ENCODE measurements at regions not wholly inside any gene's neighbourhood (a gene's known extent, or its start where the extent isn't known, plus 50 kb on each side); places are given as distances from the start of the nearest gene placed in this dataset.

DNA sequence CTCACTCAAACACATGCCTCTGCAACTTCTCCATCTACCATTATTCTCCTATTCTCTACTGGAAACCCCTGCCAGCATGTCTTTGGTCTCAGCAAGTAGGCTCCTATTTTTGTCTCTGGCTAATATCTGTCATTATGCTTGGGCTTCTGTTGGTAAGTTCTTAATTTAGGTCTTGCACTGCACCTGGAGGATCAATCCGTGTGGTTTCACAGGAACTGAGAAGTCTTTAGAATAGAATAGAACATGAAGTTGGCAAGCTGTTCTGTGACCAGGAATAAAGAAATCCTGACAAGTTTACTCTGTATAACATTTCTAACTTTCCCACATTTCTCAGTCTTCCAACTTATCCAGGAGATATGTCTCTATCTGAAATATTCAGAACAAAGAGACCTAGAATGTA lies 219.5 kb upstream of the GYPC start:
- Mint-ChIP-seq H3K4me1 (no peaks in the 10 kb centered on the region), H3K9me3 (no peaks in the 10 kb centered on the region), H3K4me3 (no peak overlapping the region), H3K36me3 (ENCODE audit: low read depth) (no peaks in the 10 kb centered on the region), H3K27ac (no peak overlapping the region), H3K27me3 (ENCODE audit: insufficient read depth, low read depth, poor library complexity) (peaks cover 2% of the 10 kb centered on the region)
- no peak for DNase-seq (ENCODE audit: low spot score)
- Histone ChIP-seq H3K36me3 (ENCODE audit: insufficient read depth) (no peaks in the 10 kb centered on the region; the same call in 1 of the 2 replicates), H4K20me1 (replicated peaks; ENCODE audit: insufficient read depth) (no peaks in the 10 kb centered on the region), H3K9me2 (ENCODE audit: insufficient read depth) (no peaks in the 10 kb centered on the region), H3K79me2 (replicated peaks; ENCODE audit: insufficient read depth) (no peaks in the 10 kb centered on the region), H3K27ac (ENCODE audit: low read depth) (no peak overlapping the region), H3K27me3 (ENCODE audit: insufficient read depth) (no peaks in the 10 kb centered on the region), H3K4me3 (no peak overlapping the region), H3K4me2 (no peak overlapping the region), H3F3A (replicated peaks; ENCODE audit: low read depth) (no peaks in the 10 kb centered on the region), H2AFZ (no peak overlapping the region), H3K4me1 (ENCODE audit: insufficient read depth) (no peaks in the 10 kb centered on the region)
- TF ChIP-seq NANOG (IDR thresholded peaks at IDR 0.05; ENCODE audit: borderline replicate concordance), result no peak
- TF ChIP-seq STAT1 (IDR thresholded peaks at IDR 0.05; ENCODE audit: unreplicated experiment), result no peak
- TF ChIP-seq, protein P1, sequence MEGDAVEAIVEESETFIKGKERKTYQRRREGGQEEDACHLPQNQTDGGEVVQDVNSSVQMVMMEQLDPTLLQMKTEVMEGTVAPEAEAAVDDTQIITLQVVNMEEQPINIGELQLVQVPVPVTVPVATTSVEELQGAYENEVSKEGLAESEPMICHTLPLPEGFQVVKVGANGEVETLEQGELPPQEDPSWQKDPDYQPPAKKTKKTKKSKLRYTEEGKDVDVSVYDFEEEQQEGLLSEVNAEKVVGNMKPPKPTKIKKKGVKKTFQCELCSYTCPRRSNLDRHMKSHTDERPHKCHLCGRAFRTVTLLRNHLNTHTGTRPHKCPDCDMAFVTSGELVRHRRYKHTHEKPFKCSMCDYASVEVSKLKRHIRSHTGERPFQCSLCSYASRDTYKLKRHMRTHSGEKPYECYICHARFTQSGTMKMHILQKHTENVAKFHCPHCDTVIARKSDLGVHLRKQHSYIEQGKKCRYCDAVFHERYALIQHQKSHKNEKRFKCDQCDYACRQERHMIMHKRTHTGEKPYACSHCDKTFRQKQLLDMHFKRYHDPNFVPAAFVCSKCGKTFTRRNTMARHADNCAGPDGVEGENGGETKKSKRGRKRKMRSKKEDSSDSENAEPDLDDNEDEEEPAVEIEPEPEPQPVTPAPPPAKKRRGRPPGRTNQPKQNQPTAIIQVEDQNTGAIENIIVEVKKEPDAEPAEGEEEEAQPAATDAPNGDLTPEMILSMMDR (conservative IDR thresholded peaks at IDR 0.05; ENCODE audit: low read depth in 2 of 2), result no peak
- no peak for TF ChIP-seq ETS1 (IDR thresholded peaks at IDR 0.05)
- TF ChIP-seq ZNF331 (CRISPR knock-in tag; IDR thresholded peaks at IDR 0.05; ENCODE audit: low read depth), result no peak
- no peak for TF ChIP-seq ZNF462 (CRISPR knock-in tag; IDR thresholded peaks at IDR 0.05)
- TF ChIP-seq, protein P2, sequence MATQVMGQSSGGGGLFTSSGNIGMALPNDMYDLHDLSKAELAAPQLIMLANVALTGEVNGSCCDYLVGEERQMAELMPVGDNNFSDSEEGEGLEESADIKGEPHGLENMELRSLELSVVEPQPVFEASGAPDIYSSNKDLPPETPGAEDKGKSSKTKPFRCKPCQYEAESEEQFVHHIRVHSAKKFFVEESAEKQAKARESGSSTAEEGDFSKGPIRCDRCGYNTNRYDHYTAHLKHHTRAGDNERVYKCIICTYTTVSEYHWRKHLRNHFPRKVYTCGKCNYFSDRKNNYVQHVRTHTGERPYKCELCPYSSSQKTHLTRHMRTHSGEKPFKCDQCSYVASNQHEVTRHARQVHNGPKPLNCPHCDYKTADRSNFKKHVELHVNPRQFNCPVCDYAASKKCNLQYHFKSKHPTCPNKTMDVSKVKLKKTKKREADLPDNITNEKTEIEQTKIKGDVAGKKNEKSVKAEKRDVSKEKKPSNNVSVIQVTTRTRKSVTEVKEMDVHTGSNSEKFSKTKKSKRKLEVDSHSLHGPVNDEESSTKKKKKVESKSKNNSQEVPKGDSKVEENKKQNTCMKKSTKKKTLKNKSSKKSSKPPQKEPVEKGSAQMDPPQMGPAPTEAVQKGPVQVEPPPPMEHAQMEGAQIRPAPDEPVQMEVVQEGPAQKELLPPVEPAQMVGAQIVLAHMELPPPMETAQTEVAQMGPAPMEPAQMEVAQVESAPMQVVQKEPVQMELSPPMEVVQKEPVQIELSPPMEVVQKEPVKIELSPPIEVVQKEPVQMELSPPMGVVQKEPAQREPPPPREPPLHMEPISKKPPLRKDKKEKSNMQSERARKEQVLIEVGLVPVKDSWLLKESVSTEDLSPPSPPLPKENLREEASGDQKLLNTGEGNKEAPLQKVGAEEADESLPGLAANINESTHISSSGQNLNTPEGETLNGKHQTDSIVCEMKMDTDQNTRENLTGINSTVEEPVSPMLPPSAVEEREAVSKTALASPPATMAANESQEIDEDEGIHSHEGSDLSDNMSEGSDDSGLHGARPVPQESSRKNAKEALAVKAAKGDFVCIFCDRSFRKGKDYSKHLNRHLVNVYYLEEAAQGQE (IDR thresholded peaks at IDR 0.05; ENCODE audit: unreplicated experiment), result no peak
- no peak for ATAC-seq
